ENCODE measurements at regions not wholly inside any gene's neighbourhood (a gene's known extent, or its start where the extent isn't known, plus 50 kb on each side); places are given as distances from the start of the nearest gene placed in this dataset.

- no peak for TF ChIP-seq CTCF (IDR thresholded peaks at IDR 0.05; ENCODE audit: low read depth, low read length)
Measured at GRCh38 chr6:135789375-135790050, 62.0 kb upstream of the PDE7B start.

GRCh38 chr6:135791441-135791840, 60.1 kb upstream of the PDE7B start:
- no peak overlapping the region for H3K4me3 ChIP-seq (ENCODE audit: low read depth, low read length)
- TF ChIP-seq CTCF (IDR thresholded peaks at IDR 0.05; ENCODE audit: low read depth, low read length) = no peak

More at GRCh38 chr6:135789375-135790050, 62.0 kb upstream of the PDE7B start:
- no peak overlapping the region for H3K4me3 ChIP-seq (ENCODE audit: low read depth, low read length)

- no peak overlapping the region for H3K4me3 ChIP-seq (ENCODE audit: low read depth, low read length)
- TF ChIP-seq CTCF (IDR thresholded peaks at IDR 0.05; ENCODE audit: low read depth, low read length) = no peak
Measured at GRCh38 chr6:135796643-135797305, 54.7 kb upstream of the PDE7B start.

GRCh38 chr6:135797361-135797760, 54.1 kb upstream of the PDE7B start:
- no peak overlapping the region for H3K4me3 ChIP-seq (ENCODE audit: low read depth, low read length)
- TF ChIP-seq CTCF (IDR thresholded peaks at IDR 0.05; ENCODE audit: low read depth, low read length) = no peak

- H3K4me3 ChIP-seq (ENCODE audit: low read depth, low read length) = no peak overlapping the region
- TF ChIP-seq CTCF (IDR thresholded peaks at IDR 0.05; ENCODE audit: low read depth, low read length) = no peak
Measured at GRCh38 chr6:135798751-135799515, 52.6 kb upstream of the PDE7B start.
